T follicular helper cell (primary cell): ENCODE measurements at regions not wholly inside any gene's neighbourhood (a gene's known extent, or its start where the extent isn't known, plus 50 kb on each side); places are given as distances from the start of the nearest gene placed in this dataset.

ENCODE experiments used
- DNase-seq: peaks from one replicate; pipeline ENCODE4 v3.0.0-alpha.2; 2020; ENCODE audit warnings: low read depth

DNA sequence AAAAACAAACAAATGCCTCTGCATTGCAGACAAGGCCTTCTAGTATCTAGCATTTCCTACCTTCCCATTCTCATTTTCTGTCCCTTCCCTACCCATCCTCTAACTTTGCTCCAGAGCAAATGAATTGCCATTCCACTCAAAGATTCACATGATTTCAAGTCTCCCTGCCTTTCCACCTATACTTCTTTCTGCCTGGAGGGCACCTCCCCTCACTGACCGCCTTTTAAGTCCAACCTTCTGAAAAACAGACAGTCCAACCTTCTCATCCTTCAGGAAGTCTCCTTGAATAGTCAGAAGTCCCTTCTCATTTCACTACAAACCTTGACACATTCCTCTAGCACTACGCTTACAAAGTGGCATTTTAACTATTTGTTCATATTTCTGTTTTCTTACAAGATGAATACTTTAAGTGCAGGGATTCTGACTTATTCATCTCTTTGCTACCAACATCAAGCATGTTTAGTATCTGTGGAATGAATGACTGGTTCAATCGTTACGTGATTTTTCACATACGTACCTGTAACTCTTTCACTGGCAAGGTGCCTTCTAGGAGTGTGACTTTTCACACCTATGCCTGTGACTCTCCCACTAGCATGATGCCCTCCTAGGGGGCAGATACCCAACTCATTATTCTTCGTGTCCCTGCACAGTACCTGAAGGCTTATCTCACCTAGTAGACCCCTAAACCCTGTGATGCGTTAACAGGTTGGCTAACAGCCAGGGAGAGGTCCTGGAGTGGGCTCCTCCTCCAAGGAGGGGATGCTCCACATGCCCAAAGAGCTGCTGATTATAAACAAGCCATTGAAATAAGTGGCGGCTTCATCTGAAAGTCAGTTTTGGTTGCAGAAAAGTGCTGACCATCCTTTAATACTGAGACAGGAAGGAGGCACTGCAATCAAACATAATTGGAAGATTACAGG lies 356.2 kb downstream of the MYCN start:
- no peak for DNase-seq

DNA sequence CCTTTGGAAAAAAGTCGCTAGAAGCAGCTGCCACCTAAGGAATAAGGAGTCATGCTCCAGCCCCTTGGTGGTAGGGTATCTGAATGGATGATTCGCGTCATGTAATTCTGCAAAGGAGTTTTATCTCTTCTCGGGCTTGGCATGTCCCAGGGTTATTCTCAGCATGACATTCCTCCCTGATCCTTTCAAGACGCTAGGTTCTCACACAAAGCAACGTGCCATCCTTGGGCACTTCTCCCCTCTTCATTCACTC lies 355.6 kb downstream of the MYCN start:
- DNase-seq: no peak

DNA sequence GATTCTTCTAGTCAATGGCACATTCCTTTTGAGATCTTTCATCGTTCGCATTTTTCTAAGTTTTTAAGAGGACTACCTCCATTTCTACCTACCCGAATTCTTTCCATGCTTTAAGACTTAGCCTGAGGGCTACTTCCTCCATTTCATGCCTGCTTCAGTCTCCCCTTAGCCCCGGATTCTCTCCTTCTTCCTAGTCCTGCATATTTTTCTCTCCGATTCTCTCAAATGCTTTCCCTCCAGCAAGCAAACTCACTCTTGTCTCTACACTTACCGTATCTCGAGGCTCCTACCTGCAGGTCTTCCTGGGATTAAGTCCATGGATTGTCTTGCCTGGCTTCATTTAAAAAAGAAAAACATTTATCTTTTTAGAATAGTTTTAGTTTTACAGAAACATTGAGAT lies 354.4 kb downstream of the MYCN start:
- no peak for DNase-seq

DNA sequence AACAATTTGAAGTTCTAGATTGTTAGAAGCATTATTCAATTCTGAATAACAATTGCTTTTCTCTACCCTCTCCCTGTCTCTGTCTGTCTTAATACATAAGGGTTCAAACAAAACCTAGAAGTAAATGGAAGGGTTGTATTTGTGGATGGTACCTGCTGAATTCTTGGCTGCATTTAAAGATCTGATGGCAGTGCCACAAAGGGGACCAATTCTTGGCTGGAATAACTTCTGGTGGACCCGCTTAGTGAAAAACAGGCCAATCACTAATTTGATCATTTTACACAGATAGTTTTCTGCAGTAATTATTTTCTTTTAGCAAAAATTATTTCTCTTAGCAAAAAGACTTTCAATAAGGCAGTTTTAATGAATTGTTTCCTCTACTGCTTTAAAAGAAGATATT lies 353.5 kb downstream of the MYCN start:
- no peak for DNase-seq

DNA sequence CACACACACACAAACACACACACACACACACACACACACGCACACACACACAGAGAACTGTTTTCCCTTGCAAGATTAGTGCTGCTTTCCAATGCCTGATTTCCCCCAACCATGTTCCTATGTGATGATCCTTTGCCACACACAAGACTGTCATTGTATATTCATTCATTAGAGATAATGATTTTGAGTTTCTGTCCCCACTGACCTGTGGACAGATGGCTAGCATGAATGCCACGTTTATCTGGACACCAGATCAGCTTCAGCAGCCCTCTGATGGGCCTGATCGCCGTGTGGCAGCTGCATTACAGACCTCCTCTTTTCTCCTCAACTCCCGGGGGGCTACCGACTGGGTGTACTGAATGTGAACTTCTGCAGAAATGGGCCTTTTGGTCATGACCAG lies 353.0 kb downstream of the MYCN start:
- no peak for DNase-seq

DNA sequence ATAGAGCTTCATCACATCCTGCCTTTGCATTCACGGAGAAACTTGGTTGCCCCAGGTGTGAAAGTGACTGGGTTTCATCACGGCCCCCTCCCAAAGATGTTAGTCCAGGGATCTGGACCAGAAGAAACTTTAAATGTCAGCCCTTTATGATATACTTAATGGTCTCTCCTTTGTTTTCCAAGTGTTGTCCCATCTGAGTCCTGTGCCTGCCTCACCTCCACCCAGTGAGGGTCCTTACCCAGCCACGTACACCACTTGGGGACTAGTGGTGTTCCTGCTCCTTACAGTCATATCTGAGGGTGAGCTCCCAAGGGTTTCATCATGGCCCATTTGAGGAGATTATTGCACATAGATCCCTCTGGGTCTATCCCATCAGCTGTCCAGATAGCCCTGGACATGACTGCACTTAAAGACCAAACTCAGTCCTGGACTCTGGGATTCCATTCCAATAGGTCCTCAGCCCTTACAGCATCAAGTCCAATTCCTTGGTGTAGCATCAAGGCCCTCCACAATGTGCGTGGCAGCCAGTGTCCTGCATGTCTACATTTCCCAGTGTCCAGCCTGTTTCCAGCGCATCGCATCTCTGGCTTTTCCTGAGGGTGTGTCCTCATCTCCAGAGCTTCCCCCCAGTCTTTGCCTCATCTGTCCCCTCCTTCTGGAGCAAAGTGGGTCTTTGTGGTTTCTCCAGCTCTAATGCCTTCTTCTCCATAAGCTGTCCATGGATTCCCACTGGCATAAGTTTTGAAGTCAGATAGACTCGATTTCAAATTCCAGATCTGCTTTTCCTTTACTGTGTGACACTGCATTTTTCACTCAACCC lies 351.6 kb downstream of the MYCN start:
- DNase-seq: no peak

DNA sequence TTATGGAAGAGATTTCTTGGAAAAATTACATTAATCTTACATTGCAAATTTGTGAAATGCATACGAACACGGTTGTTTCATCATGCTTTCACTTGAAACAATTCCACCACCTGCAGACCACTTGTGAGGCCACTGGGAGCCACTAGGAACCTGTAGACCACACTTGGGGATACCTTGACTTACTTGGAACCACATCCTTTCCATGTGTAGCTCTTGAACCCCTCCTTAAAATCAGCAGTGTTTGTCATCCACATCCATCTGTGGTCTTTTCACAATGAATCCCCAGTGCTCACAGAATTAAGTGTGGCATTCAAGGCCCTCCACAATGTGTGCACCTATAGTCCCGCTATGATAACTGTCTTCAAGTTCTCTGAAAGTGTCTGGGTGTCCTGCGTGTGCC lies 350.9 kb downstream of the MYCN start:
- DNase-seq: no peak

DNA sequence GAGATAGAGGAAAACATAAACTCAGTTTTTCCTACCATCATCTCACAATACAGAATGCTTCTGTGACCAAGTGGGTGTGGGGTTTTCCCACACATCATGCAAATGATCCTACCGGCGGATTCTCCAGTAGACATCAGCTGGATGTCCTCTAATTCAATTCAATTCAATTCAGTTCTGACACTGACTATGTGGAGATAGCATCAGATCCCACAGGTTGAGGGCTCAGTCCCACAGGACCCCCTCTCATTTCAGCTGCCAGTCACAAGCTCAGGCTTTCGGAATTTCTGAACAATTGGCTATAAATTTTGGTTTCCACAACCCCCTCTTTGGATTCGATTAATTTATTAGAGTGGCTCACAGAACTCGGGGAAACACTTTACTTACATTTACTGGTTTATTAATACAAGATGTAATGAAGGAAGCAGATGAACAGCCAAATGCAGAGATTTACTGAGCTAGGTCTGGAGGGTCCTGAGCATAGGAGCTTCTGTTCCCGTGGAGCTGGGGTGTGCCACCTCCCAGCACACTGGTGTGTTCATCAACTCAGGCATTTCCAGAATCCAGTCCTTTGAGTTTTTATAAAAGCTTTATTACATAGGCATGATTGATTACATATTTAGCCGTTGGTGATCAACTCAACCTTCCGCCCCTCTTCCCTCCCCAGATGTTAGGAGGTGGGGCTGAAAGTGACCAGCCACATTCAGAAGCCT lies 350.1 kb downstream of the MYCN start:
- DNase-seq: no peak

DNA sequence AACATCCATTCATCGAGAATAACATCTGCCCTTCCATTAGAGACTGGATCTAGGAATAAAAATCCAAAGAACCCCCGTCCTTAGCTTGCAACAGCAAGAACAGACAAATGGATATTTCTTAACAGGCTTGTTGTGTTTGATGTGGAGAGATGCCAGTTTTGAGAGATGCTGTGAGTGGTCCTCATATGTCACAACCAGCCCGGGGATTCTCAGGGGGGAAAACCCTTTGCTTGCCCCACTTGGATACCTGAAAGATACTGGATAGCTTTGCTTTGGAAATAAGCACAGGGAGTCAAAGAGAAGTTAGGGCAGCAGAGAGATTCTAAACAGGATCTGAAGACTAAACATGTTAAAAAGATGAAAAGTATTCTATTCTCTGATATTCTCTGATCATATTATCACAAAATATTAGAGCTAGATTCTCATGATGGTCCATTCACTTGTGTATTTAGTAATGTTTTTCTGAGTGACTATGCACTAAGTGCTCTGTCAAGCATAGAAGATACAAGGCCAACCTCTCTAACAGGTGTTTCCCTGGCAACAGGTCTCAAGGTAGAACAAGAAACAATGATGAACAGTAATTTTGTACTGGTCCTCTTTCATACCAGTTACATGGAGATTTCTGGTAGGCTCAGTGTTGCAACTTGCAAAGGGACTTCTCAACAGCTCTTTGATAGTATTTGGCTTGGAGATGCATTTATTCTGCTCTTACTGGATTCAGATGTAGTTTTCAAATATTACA lies 348.2 kb downstream of the MYCN start:
- no peak for DNase-seq

DNA sequence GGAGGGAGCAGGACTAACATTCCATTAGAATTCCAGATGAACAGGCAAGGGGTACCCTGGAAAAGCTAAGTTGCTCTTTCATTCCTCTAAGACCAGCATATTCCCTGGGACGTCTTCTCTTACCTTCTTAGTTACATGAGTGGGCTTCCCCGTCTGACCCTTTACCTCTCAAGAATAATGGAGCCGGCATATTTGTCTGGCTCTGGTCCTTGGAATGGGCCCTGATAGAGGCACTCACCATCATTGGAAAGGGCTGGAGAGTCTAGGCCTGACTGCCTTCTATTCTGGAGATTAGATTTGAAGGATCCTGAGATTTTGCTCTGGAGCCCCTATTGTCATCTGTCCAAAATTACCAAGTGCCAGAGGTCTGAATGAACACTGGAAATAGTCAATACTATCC lies 347.5 kb downstream of the MYCN start:
- no peak for DNase-seq

DNA sequence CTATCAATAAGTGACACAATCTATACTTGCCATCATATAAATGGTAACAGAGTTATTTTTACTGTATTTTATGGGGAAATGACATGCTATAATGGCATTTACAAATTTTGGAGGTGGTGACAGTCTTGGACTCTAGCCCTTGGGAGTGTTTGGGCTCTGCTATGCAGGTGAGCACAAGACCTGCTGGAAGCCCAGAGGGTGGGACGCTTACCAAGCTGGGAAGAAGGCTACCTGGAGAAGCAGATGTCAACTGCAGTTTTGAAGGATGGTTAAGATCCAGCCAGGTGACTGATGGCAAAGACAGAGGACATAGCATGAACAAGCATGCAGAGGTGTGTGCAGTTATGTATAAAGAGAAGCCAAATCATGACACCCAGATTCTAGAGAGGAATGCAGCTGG lies 346.9 kb downstream of the MYCN start:
- no peak for DNase-seq

DNA sequence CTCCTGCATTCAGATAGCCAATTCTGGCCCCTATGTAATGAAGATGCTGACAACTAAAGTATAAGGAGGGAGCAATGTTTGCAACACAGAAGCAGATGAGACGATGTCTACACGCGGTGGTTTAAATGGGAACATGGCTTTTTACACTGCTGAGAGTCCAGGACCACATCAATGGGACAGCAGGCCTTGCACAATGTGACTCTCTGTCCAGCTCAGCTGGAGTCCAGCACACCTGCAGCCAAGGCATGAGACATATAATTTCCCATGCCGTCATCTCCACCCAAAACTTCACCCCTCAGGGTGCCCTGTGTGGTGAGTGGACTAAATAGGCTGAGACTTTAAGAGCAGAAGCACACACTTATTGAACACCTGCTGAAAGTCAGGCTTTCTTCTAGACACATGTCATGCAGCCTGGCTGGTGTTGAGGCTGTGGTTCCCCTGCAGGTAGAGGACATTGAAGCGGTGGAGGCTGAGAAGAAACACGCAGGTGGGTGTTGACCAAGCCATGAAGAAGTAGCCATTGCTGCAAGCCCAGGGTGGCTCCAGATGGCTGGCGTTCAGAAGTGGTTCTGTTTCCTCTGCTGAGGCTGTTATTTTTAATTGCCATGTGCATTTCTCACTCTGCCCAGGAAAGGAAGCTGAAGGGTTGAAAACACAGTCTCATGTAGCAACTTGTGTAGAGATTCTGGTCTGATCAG lies 345.6 kb downstream of the MYCN start:
- no peak for DNase-seq

DNA sequence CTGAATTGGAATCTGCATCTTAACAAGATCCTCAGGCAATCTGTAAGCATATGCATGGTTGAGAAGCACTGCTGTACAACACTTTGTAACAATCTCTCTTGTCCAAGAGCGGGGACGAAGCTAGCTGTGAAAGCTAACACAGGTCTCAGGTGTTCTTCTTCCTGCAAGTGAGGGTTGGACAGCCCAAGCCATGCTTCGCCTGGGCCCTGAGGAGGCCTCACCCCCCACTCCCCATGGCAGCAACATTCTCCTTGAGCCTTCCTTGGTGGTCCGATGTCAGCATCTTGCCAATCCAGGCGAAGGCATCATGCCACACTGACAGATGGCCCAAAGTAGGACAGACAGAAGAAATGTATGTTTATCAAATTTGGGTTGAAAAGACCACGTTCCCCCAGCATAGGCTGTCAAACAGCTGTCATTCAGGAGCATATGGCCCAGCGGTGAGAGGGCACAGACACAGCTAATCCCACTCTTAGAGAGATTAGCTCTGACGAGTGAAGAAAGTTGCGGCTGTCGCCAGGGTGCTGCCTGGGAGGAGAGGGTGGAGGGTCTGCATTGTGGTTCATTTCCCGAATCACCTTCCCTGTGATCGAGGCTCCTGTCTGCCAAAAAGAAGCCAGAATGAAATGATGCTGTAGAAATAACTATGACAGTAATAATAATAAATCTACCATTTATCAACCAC lies 344.7 kb downstream of the MYCN start:
- no peak for DNase-seq

DNA sequence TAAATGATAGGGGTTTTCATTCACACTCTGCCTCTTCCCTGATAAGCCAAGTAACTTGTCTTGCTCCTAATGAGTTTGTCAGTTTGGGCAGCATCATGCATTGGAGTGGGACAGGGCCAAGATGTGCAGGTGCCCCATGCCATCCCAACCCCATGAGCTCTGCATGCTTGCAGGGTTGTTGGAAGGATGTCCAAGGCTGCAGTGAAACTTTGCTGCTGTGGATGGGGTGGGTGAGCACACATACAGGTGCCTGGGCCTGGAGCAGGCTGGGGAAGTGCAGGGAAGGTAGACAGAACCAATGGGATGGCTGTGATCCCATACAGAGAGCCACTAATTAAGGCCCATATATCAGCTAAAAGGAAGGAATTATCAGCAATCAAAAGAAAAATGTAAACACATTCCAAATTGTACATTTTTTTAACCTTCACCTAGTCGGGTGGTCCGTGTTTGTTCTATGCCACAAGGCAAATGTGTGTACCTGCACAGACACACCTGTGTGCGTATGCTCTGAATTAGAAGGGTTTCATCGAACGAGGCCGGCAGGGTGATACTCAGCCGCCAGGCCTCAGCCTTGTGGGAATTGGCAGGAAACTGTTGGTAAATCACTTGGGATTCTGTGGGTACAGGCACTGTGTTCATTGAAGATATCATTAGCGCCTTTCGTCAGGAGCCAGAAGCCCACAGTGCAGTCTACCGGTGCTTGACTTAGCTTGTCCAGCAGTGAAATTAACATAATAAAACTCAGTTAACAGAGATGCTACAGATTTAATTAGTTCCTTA lies 342.9 kb downstream of the MYCN start:
- no peak for DNase-seq

DNA sequence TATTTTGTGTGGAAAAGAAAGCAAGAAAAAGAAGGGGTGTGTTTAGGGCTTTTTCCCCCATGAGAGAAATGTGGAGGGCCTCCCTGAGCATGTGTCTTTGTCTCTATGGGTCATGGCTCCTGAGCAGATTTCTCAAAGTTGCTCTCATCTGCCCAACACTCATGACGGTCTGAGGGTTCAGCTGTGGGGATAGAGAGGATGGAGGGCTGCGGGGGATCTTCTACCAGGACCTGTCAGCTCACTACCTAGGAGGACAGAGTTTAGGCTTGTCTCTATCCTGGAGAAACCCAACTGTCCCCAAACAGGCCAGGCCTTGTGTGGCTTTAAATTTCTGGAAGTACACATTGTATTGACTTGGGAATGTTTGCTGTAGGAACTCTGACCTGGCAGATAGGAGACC lies 342.2 kb downstream of the MYCN start:
- DNase-seq: no peak

DNA sequence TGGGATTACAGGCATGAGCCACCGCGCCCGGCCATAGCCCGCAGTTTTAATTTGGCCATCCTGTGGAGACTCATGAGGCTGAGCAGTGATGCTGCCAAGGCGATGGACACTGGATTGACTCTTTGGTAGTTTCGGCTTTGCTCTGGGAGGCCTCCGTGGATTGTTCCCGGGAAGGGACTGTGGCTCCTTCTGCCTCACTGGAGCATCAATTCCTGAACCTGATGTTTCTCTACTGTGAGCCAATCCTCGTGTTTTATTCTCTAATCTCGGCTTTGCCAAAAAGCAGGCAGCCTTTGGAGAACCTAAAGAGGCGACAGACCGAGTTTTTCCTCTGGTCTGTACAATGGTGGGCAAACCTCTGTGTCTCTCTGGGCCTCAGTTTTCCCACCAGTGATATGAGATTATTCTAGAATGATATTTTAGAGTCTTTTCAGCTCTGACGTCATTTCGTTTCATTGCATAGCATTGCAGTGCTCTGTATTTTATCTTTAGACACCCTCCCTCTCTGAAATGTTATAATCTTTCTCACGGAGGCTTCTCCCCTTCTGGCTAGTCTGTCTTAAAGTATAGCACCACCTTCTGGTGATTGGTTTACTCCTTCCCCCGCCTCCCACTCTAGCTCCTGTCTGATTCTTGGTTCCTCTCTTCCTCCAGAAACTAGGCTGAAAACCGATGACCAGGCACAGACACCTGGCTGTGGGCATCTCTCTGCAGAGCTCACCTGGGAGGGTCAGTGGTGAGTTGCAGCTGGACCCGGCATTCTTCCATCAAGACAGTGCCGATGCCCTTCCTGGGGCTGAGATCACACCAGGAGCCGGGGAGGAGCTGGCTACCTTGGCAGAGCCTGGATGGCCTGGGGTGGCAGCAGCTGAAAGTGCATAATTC lies 341.3 kb downstream of the MYCN start:
- no peak for DNase-seq

DNA sequence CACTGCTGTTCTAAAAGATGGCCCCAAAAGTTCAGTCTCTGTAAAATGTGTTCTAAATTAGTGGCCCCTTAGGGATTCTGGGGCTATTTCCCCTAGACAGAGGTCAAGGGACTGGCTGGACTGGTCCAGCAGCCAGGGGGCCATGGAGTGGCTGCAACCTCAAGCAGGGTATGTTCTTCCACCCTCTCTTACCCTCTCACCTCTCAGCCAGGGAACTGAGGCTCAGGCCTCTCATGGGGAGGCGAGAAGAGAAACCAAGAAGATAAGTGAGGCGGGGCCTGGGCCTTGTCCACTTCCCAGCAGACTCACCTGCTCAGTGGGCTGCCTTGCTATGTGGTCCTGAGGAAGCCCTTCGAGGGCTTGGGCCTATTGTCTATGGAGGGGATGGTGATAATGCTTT lies 339.7 kb downstream of the MYCN start:
- DNase-seq: no peak

DNA sequence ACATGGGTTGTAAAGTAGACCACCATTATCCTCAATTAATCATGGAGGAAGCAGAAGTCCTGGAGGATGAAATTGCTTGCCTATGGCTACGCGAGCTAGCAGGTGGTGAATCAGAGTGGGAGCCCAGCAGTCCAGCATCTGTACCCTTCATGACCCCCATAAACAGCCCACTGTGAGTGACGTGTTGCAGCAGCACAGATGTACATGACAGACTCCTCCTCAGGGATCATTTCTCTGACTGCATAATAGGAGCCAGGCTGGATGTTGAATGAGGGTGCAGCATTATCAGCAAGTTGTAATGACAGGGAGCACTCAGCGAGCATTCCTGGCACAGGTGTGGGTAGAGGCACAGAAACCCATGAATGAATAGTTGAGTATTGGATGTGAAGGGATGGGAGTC lies 339.3 kb downstream of the MYCN start:
- DNase-seq: no peak

DNA sequence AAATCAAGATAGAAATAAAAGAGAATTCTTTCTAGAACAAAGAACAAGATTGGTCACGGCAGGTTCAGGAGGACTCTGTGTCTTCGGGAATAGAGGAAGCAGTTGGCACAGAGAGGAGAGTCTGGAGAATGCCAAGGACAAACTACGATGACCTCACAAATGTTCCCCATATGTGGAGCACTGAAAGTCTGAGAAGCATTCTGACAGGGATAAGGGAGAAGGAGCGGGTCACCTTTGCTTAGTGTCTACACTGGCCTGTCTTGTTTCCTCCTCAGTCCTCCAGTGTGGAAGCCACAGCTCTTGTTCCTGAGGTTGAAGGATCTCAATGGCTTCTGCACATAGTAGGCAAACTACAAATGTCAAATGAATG lies 338.8 kb downstream of the MYCN start:
- no peak for DNase-seq
